Upper lobe of left lung (tissue), 4 donors: ENCODE measurements at regions not wholly inside any gene's neighbourhood (a gene's known extent, or its start where the extent isn't known, plus 50 kb on each side); places are given as distances from the start of the nearest gene placed in this dataset.

Experiments used
- CTCF ChIP-seq, 6 experiments: fragments of 450-650 bp in 4 of 6; fragments of 200-600 bp in 2 of 6; sonication (generic) in 2 of 6; IDR thresholded peaks; one replicate each; pipeline ENCODE4 v1.5.1; 2016 to 2019; ENCODE audit warnings: antibody characterized with exemption in 6 of 6
- POLR2A ChIP-seq, 4 donors: fragments of 450-650 bp; IDR thresholded peaks; one replicate each; pipeline ENCODE4 v1.5.1; 2016 to 2017; ENCODE audit warnings: antibody characterized with exemption in 4 of 4, mild to moderate bottlenecking in 2 of 4

GRCh38 chr3:80239301-80239700 lies 471.5 kb upstream of the ROBO1 start:
- no peak for TF ChIP-seq CTCF (IDR thresholded peaks at IDR 0.05)
- no peak for TF ChIP-seq POLR2A (IDR thresholded peaks at IDR 0.05)
